ENCODE measurements at regions not wholly inside any gene's neighbourhood (a gene's known extent, or its start where the extent isn't known, plus 50 kb on each side); places are given as distances from the start of the nearest gene placed in this dataset.

- no peak overlapping the region for H3K4me3 ChIP-seq (ENCODE audit: low read depth, low read length)
- H3K36me3 ChIP-seq (ENCODE audit: control insufficient read depth, insufficient read depth, low read length): no peaks in the 10 kb centered on the region
- H3K4me1 ChIP-seq (ENCODE audit: control insufficient read depth, insufficient read depth, low read length): peaks cover 4% of the 10 kb centered on the region
- H3K9ac ChIP-seq (ENCODE audit: low read depth, low read length): no peak overlapping the region
- H3K27me3 ChIP-seq (ENCODE audit: control insufficient read depth, insufficient read depth, low read length): no peaks in the 10 kb centered on the region
- no peaks in the 10 kb centered on the region for H3K9me3 ChIP-seq (ENCODE audit: control insufficient read depth, insufficient read depth, low read length)
Measured at GRCh38 chr16:8257561-8257960, 332.8 kb downstream of the TMEM114 start.

GRCh38 chr16:8254405-8254804 lies 335.9 kb downstream of the TMEM114 start:
- no peaks in the 10 kb centered on the region for H3K36me3 ChIP-seq (ENCODE audit: control insufficient read depth, insufficient read depth, low read length)
- no peaks in the 10 kb centered on the region for H3K27me3 ChIP-seq (ENCODE audit: control insufficient read depth, insufficient read depth, low read length)
- peaks cover 9% of the 10 kb centered on the region for H3K4me1 ChIP-seq (ENCODE audit: control insufficient read depth, insufficient read depth, low read length)
- H3K4me3 ChIP-seq (ENCODE audit: low read depth, low read length): no peak overlapping the region
- no peak overlapping the region for H3K9ac ChIP-seq (ENCODE audit: low read depth, low read length)
- H3K9me3 ChIP-seq (ENCODE audit: control insufficient read depth, insufficient read depth, low read length): no peaks in the 10 kb centered on the region

- Histone ChIP-seq H3K4me1 (ENCODE audit: control insufficient read depth, insufficient read depth, low read length) (peaks cover 9% of the 10 kb centered on the region), H3K9ac (ENCODE audit: low read depth, low read length) (no peak overlapping the region), H3K27me3 (ENCODE audit: control insufficient read depth, insufficient read depth, low read length) (no peaks in the 10 kb centered on the region), H3K36me3 (ENCODE audit: control insufficient read depth, insufficient read depth, low read length) (no peaks in the 10 kb centered on the region), H3K9me3 (ENCODE audit: control insufficient read depth, insufficient read depth, low read length) (no peaks in the 10 kb centered on the region), H3K4me3 (ENCODE audit: low read depth, low read length) (no peak overlapping the region)
Measured at GRCh38 chr16:8253718-8254117, 336.6 kb downstream of the TMEM114 start.

GRCh38 chr16:8251727-8252126 lies 338.6 kb downstream of the TMEM114 start:
- Histone ChIP-seq H3K9me3 (ENCODE audit: control insufficient read depth, insufficient read depth, low read length) (no peaks in the 10 kb centered on the region), H3K9ac (ENCODE audit: low read depth, low read length) (no peak overlapping the region), H3K27me3 (ENCODE audit: control insufficient read depth, insufficient read depth, low read length) (no peaks in the 10 kb centered on the region), H3K36me3 (ENCODE audit: control insufficient read depth, insufficient read depth, low read length) (no peaks in the 10 kb centered on the region), H3K4me1 (ENCODE audit: control insufficient read depth, insufficient read depth, low read length) (peaks cover 4% of the 10 kb centered on the region), H3K4me3 (ENCODE audit: low read depth, low read length) (no peak overlapping the region)

GRCh38 chr16:8251298-8251697 lies 339.0 kb downstream of the TMEM114 start:
- Histone ChIP-seq H3K9ac (ENCODE audit: low read depth, low read length) (no peak overlapping the region), H3K9me3 (ENCODE audit: control insufficient read depth, insufficient read depth, low read length) (no peaks in the 10 kb centered on the region), H3K4me1 (ENCODE audit: control insufficient read depth, insufficient read depth, low read length) (peaks cover 4% of the 10 kb centered on the region), H3K4me3 (ENCODE audit: low read depth, low read length) (no peak overlapping the region), H3K27me3 (ENCODE audit: control insufficient read depth, insufficient read depth, low read length) (no peaks in the 10 kb centered on the region), H3K36me3 (ENCODE audit: control insufficient read depth, insufficient read depth, low read length) (no peaks in the 10 kb centered on the region)

- Histone ChIP-seq H3K27me3 (ENCODE audit: control insufficient read depth, insufficient read depth, low read length) (no peaks in the 10 kb centered on the region), H3K4me3 (ENCODE audit: low read depth, low read length) (no peak overlapping the region), H3K36me3 (ENCODE audit: control insufficient read depth, insufficient read depth, low read length) (no peaks in the 10 kb centered on the region), H3K9me3 (ENCODE audit: control insufficient read depth, insufficient read depth, low read length) (no peaks in the 10 kb centered on the region), H3K9ac (ENCODE audit: low read depth, low read length) (no peak overlapping the region), H3K4me1 (ENCODE audit: control insufficient read depth, insufficient read depth, low read length) (peaks cover 4% of the 10 kb centered on the region)
Measured at GRCh38 chr16:8247993-8248392, 342.3 kb downstream of the TMEM114 start.

GRCh38 chr16:8243981-8244380 lies 346.3 kb downstream of the TMEM114 start:
- Histone ChIP-seq H3K4me1 (ENCODE audit: control insufficient read depth, insufficient read depth, low read length) (no peaks in the 10 kb centered on the region), H3K9me3 (ENCODE audit: control insufficient read depth, insufficient read depth, low read length) (no peaks in the 10 kb centered on the region), H3K4me3 (ENCODE audit: low read depth, low read length) (no peak overlapping the region), H3K27me3 (ENCODE audit: control insufficient read depth, insufficient read depth, low read length) (no peaks in the 10 kb centered on the region), H3K36me3 (ENCODE audit: control insufficient read depth, insufficient read depth, low read length) (no peaks in the 10 kb centered on the region), H3K9ac (ENCODE audit: low read depth, low read length) (no peak overlapping the region)

- Histone ChIP-seq H3K9me3 (ENCODE audit: control insufficient read depth, insufficient read depth, low read length) (no peaks in the 10 kb centered on the region), H3K4me3 (ENCODE audit: low read depth, low read length) (no peak overlapping the region), H3K9ac (ENCODE audit: low read depth, low read length) (no peak overlapping the region), H3K27me3 (ENCODE audit: control insufficient read depth, insufficient read depth, low read length) (no peaks in the 10 kb centered on the region), H3K4me1 (ENCODE audit: control insufficient read depth, insufficient read depth, low read length) (no peaks in the 10 kb centered on the region), H3K36me3 (ENCODE audit: control insufficient read depth, insufficient read depth, low read length) (no peaks in the 10 kb centered on the region)
Measured at GRCh38 chr16:8241408-8241807, 348.9 kb downstream of the TMEM114 start.

- Histone ChIP-seq H3K27me3 (ENCODE audit: control insufficient read depth, insufficient read depth, low read length) (no peaks in the 10 kb centered on the region), H3K4me1 (ENCODE audit: control insufficient read depth, insufficient read depth, low read length) (no peaks in the 10 kb centered on the region), H3K36me3 (ENCODE audit: control insufficient read depth, insufficient read depth, low read length) (no peaks in the 10 kb centered on the region)
Measured at GRCh38 chr16:8239443-8239842, 350.9 kb downstream of the TMEM114 start.

GRCh38 chr16:8237452-8237851 lies 352.9 kb downstream of the TMEM114 start:
- Histone ChIP-seq H3K9ac (ENCODE audit: low read depth, low read length) (no peak overlapping the region), H3K27me3 (ENCODE audit: control insufficient read depth, insufficient read depth, low read length) (no peaks in the 10 kb centered on the region), H3K9me3 (ENCODE audit: control insufficient read depth, insufficient read depth, low read length) (no peaks in the 10 kb centered on the region), H3K4me3 (ENCODE audit: low read depth, low read length) (no peak overlapping the region), H3K4me1 (ENCODE audit: control insufficient read depth, insufficient read depth, low read length) (peaks cover 4% of the 10 kb centered on the region), H3K36me3 (ENCODE audit: control insufficient read depth, insufficient read depth, low read length) (no peaks in the 10 kb centered on the region)

More at GRCh38 chr16:8239443-8239842, 350.9 kb downstream of the TMEM114 start:
- no peaks in the 10 kb centered on the region for H3K9me3 ChIP-seq (ENCODE audit: control insufficient read depth, insufficient read depth, low read length)
- H3K4me3 ChIP-seq (ENCODE audit: low read depth, low read length): no peak overlapping the region
- H3K9ac ChIP-seq (ENCODE audit: low read depth, low read length): no peak overlapping the region

GRCh38 chr16:8236816-8237215 lies 353.5 kb downstream of the TMEM114 start:
- no peak overlapping the region for H3K4me3 ChIP-seq (ENCODE audit: low read depth, low read length)
- H3K9ac ChIP-seq (ENCODE audit: low read depth, low read length): no peak overlapping the region
- H3K9me3 ChIP-seq (ENCODE audit: control insufficient read depth, insufficient read depth, low read length): no peaks in the 10 kb centered on the region
- peaks cover 4% of the 10 kb centered on the region for H3K4me1 ChIP-seq (ENCODE audit: control insufficient read depth, insufficient read depth, low read length)
- H3K27me3 ChIP-seq (ENCODE audit: control insufficient read depth, insufficient read depth, low read length): no peaks in the 10 kb centered on the region
- H3K36me3 ChIP-seq (ENCODE audit: control insufficient read depth, insufficient read depth, low read length): no peaks in the 10 kb centered on the region

GRCh38 chr16:8230497-8230896 lies 359.8 kb downstream of the TMEM114 start:
- Histone ChIP-seq H3K9me3 (ENCODE audit: control insufficient read depth, insufficient read depth, low read length) (no peaks in the 10 kb centered on the region), H3K36me3 (ENCODE audit: control insufficient read depth, insufficient read depth, low read length) (no peaks in the 10 kb centered on the region), H3K9ac (ENCODE audit: low read depth, low read length) (no peak overlapping the region), H3K27me3 (ENCODE audit: control insufficient read depth, insufficient read depth, low read length) (no peaks in the 10 kb centered on the region), H3K4me3 (ENCODE audit: low read depth, low read length) (no peak overlapping the region), H3K4me1 (ENCODE audit: control insufficient read depth, insufficient read depth, low read length) (peaks cover 17% of the 10 kb centered on the region)
